ENCODE measurements at regions not wholly inside any gene's neighbourhood (a gene's known extent, or its start where the extent isn't known, plus 50 kb on each side); places are given as distances from the start of the nearest gene placed in this dataset.

DNA sequence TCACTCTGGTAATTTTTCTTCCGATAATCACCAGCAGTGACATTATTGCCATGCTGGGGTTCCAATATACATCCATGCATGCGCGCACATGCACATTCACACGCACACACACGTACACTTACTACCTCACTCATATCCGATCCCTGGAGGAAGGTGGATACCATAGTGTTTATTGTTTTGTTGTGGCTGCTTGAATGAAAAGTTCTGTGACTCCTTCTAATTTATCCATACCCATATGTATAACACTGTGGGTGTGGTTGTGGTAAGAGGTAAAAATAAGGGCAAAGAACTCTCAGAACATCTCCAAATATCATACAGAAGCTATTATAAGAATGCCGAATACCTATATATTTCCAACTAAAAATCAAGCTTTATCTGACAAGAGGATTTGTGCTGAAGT lies 407.8 kb upstream of the PODXL start:
- CTCF ChIA-PET = interaction anchor here (0.8 to 1.5 kb wide), 4 partner anchors 9 to 288 kb away, joined by 3 to 5 read pairs (median 3); no protein-coding TSS in a partner anchor
- POLR2A ChIA-PET = no interaction called here
- TF ChIP-seq, protein P1, sequence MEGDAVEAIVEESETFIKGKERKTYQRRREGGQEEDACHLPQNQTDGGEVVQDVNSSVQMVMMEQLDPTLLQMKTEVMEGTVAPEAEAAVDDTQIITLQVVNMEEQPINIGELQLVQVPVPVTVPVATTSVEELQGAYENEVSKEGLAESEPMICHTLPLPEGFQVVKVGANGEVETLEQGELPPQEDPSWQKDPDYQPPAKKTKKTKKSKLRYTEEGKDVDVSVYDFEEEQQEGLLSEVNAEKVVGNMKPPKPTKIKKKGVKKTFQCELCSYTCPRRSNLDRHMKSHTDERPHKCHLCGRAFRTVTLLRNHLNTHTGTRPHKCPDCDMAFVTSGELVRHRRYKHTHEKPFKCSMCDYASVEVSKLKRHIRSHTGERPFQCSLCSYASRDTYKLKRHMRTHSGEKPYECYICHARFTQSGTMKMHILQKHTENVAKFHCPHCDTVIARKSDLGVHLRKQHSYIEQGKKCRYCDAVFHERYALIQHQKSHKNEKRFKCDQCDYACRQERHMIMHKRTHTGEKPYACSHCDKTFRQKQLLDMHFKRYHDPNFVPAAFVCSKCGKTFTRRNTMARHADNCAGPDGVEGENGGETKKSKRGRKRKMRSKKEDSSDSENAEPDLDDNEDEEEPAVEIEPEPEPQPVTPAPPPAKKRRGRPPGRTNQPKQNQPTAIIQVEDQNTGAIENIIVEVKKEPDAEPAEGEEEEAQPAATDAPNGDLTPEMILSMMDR (IDR thresholded peaks at IDR 0.05; ENCODE audit: insufficient read depth, low read length, missing control alignments) = no peak
- no peak overlapping the region for H3K4me3 ChIP-seq (ENCODE audit: low read depth, low read length)
- no peak for DNase-seq (ENCODE audit: low read depth, low spot score)

DNA sequence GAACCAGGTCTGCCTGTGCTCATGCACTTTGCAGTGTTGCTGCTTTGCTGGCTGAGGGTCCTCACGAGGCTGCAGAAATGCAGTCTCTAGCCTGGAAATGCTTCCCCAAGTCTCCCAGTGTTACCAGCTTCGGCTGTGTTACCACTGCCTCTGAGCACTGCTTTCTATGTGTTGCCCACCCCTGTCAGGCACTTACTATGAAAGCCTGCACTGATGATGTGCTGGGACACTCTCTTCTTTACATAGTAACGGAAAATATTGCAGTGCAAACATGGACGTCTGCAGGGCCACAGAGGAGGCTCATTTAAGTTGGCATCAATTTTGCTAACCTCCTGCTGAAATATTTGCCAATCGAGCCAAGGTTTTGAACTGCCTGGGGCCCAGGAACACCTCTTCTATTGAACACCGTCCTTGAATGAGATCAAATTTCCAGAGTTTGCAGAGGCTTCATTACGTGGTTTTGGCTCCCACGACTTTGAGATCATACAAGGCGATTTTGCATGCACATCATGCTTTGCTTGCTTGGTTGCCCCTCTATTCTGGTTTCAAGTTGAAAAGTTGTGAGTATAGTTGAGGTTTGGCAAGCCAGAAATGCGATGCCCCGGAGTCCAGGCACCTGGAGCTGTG lies 404.7 kb upstream of the PODXL start:
- no peak for DNase-seq (ENCODE audit: low read depth, low spot score)
- TF ChIP-seq, protein P1 (IDR thresholded peaks at IDR 0.05; ENCODE audit: insufficient read depth, low read length, missing control alignments) = no peak
- ChIA-PET CTCF (no interaction called here), POLR2A (no interaction called here)
- H3K4me3 ChIP-seq (ENCODE audit: low read depth, low read length) = no peak overlapping the region

DNA sequence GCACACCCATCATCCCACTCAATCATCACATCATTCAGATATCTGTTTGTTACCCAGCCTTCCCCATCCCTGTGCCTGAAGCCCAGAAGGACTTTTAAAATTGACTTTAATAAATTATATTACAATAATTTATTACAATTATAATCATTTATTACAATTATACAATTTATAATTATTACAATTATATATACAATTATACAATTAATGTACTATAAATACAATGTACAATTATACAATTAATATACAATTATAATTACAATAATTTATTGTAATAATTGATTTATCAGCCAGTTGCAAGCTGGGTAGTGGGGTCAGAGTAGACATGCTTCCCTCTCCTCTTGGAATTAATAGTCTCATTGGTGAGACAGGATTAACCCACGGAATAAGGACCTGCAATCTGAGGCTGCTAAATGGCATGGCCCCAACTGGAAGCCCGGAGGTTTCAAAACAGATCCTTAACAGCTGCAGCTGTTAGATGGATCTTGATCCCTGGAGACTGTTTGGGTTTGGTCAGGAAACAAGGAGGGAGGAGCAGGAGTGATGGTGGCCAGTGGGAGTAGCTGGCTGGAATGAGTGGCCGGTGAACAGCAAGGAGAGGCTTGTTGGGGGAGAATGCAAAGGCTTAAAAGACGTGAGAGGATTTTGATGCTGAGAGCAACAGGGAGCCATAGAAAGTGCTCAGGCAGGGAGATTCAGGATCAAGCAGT lies 402.8 kb upstream of the PODXL start:
- POLR2A ChIA-PET = no interaction called here
- no peak overlapping the region for H3K4me3 ChIP-seq (ENCODE audit: low read depth, low read length)
- CTCF ChIA-PET = interaction anchor here (1.0 to 4.2 kb wide), 3 partner anchors 14 to 16 kb away, joined by 3 to 27 read pairs (median 4); no protein-coding TSS in a partner anchor
- DNase-seq (ENCODE audit: low read depth, low spot score) = no peak
- TF ChIP-seq, protein P1 (IDR thresholded peaks at IDR 0.05; ENCODE audit: insufficient read depth, low read length, missing control alignments) = no peak

GRCh38 chr7:131957338-131958020 lies 401.1 kb upstream of the PODXL start:
- DNase-seq (ENCODE audit: low read depth, low spot score) = no peak
- no peak overlapping the region for H3K4me3 ChIP-seq (ENCODE audit: low read depth, low read length)
- POLR2A ChIA-PET = no interaction called here
- CTCF ChIA-PET = interaction anchor here (4.2 kb wide), 1 partner anchor 13 kb away, joined by 27 read pairs; no protein-coding TSS in a partner anchor
- TF ChIP-seq, protein P1 (IDR thresholded peaks at IDR 0.05; ENCODE audit: insufficient read depth, low read length, missing control alignments) = no peak

DNA sequence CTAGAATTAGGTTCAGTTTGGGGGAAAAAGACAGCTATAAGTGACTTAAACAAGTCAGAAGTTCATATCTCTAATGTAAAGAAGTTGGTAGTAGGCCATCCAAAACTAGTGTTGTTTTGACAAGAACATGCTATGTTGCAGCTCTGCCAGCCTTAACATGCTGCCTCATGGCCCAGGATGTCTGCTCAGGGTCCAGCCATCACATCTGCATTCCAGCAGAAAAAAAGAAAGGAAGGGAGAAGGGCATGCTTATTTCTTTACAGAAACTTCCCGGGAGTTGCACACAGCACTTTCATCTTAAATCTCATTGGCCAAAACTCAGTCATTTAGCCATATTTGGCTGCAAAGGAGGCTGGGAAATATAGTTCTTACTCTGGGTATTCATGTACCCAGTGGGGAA lies 400.4 kb upstream of the PODXL start:
- POLR2A ChIA-PET = interaction anchor here (0.6 kb wide), 1 partner anchor 11 kb away, joined by 3 read pairs; no protein-coding TSS in a partner anchor

More for the DNA sequence above, 400.4 kb upstream of the PODXL start:
- CTCF ChIA-PET = interaction anchor here (1.8 to 4.2 kb wide), 2 partner anchors 9 to 12 kb away, joined by 4 to 27 read pairs; no protein-coding TSS in a partner anchor
- no peak for DNase-seq (ENCODE audit: low read depth, low spot score)
- TF ChIP-seq, protein P1 (IDR thresholded peaks at IDR 0.05; ENCODE audit: insufficient read depth, low read length, missing control alignments) = no peak
- no peak overlapping the region for H3K4me3 ChIP-seq (ENCODE audit: low read depth, low read length)

All from AG04449 (cell line).